ENCODE measurements at regions not wholly inside any gene's neighbourhood (a gene's known extent, or its start where the extent isn't known, plus 50 kb on each side); places are given as distances from the start of the nearest gene placed in this dataset.
"Not testable (repeated sequence)": the region's sequence is repeated elsewhere in the genome, so short reads cannot be mapped to it uniquely, and the experiment has no call there.

DNA sequence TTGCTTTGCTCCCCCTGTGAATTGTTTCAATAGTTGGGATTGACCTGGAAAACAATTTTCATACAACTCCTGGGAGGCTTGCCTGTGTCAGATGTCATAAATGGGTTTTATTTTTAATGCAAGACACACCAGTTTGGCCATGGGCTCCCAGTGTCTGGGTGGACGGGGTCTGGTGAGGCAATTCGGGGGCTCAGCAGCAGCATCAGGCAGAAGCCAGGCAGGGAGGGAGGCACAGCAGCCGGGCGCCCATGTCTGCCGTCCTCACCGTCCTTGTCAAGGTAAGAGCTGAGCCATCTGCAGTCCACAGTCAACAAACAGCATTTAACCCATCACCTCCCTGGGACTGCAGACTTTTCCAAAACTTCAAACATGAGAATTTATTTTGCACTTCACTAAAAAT, 150.6 kb downstream of the NPIPB11 start:
- ATAC-seq; intact Hi-C loops (cut with DNase I); DNase-seq (ENCODE audit: low spot score): not testable (repeated sequence)

DNA sequence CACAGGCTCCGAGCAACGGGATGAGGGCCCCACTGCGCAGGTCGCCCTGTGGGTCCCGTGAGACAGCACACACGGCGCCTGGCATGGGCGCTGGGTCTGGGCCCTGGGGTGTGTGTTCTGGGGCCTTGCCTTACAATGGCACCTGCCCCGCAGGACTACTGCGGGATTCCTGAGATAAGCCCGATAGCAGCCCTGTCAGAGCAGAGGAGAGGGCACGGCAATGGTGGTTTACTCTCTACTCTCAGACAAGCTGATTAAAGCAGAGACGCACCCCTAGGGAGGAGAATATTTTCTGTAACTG, 151.1 kb downstream of the NPIPB11 start:
- ATAC-seq; intact Hi-C loops (cut with DNase I); DNase-seq (ENCODE audit: low spot score): not testable (repeated sequence)

DNA sequence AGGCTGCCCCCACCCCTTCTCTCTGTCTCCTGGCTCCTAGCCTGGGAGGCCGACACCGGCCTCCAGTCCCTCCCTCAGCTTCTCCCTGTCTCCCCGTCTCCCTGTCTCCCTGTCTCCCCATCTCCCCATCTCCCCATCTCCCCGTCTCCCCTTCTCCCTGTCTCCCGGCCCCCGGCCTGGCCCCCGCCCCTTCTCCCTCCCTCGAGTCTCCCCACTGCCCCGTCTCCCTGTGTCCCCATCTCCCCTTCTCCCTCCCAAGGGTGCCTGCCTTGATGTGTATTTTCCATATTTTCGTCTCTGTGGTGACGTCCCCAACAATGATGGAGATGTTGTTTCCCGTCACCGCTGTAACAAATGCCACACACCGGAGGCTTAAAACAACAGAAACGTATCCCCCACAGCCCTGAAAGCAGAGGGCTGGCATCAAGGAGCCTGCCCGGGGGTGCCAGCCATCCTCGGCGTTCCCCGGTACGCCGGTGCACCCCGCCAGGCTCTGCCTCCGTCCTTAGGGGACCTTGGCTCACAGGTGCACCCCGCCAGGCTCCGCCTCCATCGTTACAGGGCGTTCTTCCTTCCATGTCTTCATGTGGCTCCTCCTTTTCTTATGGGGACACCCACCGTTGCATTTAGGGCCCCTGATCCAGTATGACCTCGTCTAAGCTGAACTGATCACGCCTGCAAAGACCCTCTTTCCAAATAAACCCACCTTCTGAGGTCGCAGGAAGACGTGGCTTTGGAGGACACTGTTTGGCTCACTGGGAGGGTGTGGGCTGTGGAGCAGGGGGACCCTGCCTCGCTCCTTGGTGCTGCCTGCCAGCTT, 151.6 kb downstream of the NPIPB11 start:
- DNase-seq (ENCODE audit: low spot score), result no peak
- intact Hi-C loops (cut with DNase I), result no loop called here
- ATAC-seq, result no peak

DNA sequence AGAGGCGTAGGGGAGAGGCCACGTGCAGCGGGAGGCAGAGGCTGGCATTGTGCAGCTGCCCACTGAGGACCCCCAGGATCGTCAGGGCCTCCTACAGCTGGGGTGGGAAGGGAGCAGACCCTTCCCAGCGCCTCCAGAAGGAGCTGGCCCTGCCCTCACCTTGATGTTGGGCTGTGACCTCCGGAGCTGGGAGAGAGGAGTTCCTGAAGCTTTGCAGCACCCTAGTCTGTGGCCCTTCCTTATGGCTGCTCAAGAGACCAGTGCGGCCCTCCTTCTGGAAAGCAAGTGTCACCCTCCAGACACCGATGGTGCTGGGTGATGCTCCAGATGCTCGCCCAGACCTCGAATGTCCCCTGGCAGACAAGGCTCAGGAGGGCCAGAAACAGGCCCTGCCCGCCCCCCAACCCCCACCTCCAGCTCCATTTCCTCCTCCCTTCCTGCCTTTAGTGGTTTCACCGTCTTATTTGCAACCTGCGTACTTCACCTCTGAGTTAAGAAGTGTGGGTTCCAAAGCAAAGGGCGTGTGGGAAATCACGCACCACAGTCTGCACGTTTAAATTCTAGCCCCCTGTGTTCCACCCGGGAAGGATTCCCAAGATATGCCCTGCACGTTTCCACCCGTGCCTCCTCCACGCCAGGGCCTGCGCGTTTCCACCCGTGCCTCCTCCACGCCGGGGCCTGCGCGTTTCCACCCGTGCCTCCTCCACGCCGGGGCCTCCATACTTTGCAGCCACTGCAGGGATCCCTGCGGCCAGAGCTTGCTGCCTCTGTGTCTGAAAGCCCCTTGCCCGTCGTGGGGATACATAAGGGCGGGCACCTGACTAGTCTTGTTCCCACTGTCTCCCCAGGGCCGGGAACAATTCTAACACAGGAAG, 152.6 kb downstream of the NPIPB11 start:
- intact Hi-C loops (cut with DNase I); ATAC-seq; DNase-seq (ENCODE audit: low spot score): not testable (repeated sequence)

DNA sequence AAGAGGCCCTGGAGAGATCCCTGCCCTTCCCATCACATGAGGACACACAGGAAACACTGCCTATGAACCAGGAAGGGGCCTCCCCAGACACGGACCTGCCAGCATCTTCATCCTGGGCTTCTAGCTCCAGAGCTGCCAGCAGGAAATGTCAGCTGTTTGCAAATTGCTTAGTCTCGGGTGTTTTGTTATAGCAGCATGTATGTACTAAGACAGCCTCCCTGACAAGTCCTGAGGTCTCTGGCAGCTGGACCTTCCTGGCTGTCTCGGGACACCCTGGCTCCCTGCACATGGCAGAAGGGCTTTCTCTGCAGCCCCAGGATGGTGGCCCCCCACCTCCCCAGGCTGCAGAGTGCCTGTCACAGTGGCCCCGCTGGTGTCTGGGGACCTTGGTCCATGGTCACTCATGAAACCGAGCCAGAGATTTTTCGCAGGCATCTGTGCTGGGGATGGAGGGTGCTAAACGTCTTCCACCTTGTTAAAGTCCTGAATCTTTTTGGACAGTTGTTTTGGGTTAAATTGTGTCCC, 153.4 kb downstream of the NPIPB11 start:
- DNase-seq (ENCODE audit: low spot score); ATAC-seq; intact Hi-C loops (cut with DNase I): not testable (repeated sequence)

DNA sequence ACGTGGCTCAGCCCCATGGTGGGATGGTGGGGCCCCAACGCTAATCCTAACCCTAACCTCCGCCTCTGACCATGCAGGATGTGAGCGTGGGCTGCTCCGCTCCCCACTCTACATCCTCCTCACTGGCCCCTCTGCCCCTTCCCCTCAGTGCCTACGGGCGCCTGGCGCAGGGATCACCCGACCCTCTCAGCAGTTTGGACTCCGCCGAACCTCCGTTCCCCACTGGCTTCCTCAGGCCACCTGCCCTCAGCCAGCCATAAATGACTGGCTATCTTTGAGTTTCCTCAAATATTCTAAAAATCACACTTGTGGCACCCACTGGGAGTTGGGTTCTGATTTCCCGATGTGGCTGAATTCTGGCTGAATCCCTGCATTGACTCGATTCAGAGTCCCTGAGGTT, 154.2 kb downstream of the NPIPB11 start:
- not testable (repeated sequence) for ATAC-seq; DNase-seq (ENCODE audit: low spot score)

DNA sequence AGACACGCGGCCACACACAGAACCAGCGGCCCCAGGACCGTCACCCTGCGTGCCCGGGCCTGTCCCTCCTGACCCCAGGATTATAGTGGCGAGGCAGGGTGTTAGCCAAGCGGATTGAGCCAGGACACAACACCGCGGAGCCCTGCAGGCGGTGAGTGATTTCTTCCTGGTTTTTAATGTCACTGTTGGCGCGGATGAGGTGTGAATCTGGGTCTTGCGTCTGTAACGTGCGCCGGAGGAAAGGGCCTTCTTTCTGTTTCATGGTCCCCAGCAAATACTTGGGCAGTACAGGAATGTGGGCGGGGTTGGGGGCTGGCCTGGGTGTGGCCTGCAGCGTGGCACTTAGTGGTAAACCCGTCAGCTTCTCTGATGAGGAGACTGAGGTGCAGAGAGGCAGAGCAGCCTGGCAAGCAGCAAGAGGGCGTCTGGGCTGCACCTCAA, 154.9 kb downstream of the NPIPB11 start:
- intact Hi-C loops (cut with DNase I); DNase-seq (ENCODE audit: low spot score): not testable (repeated sequence)
- ATAC-seq, result peak; percentile 48

More for the DNA sequence above, 154.2 kb downstream of the NPIPB11 start:
- intact Hi-C loops (cut with DNase I), result not testable (repeated sequence)

DNA sequence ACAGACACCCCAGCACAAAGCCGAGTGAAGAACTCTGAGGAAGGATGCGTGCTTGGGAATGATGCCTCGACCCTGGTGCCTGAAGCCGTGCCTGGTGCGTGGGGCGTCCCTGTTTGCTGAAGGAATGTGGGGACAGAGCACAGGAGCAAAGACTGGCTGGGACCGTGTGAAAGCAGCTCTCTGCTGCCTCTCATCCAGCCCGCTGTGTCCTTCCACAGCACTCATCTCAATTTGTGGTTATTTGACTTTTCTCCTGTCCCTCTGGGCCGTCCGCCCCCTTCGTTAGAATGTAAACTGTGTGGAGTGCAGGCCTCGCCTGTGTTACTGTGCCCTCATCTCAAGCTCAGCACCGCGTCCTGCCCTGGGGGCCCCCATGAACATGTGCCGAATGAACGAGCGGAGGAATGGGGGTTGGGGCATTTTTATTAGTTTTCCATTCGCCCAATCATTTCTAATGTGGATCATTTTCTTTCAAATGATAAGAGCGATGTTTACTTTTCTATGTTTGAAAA, 155.5 kb downstream of the NPIPB11 start:
- intact Hi-C loops (cut with DNase I), result not testable (repeated sequence)
- peak; percentile 54 for ATAC-seq

DNA sequence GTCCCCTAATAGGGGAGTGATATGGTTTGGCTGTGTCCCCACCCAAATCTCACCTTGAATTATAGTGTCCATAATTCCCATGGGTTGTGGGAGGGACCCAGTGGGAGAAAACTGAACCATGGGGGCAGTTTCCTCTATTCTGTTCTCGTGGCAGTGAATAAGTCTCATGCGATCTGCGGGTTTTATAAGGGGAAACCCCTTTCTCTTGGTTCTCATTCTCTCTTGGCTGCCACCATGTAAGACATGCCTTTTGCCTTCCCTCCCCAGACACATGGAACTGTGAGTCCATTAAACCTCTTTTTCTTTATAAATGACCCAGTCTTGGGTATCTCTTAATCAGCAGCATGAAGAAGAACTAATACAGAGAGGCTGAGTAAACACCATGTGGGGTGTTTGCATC, 156.0 kb downstream of the NPIPB11 start:
- peak; percentile 39 for ATAC-seq
- DNase-seq (ENCODE audit: low spot score); intact Hi-C loops (cut with DNase I): not testable (repeated sequence)

More for the DNA sequence above, 155.5 kb downstream of the NPIPB11 start:
- not testable (repeated sequence) for DNase-seq (ENCODE audit: low spot score)

DNA sequence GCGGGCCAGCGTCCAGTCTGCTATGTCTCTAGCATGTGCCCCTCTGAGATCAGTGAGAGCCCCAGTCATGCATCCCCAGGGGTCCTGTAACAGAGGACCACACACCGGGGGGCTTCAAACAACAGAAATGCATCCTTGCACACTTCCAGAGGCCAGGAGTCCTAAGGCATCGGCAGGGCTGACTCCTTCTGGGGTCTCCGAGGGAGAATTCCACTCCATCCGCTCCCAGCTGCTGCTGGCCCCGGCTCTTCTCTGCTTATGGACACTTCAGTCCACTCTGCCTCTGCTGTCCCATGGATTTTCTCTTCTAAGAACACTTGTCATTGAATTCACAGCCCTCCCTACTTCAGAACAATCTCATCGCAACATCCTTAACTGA, 157.6 kb downstream of the NPIPB11 start:
- intact Hi-C loops (cut with DNase I); DNase-seq (ENCODE audit: low spot score); ATAC-seq: not testable (repeated sequence)

DNA sequence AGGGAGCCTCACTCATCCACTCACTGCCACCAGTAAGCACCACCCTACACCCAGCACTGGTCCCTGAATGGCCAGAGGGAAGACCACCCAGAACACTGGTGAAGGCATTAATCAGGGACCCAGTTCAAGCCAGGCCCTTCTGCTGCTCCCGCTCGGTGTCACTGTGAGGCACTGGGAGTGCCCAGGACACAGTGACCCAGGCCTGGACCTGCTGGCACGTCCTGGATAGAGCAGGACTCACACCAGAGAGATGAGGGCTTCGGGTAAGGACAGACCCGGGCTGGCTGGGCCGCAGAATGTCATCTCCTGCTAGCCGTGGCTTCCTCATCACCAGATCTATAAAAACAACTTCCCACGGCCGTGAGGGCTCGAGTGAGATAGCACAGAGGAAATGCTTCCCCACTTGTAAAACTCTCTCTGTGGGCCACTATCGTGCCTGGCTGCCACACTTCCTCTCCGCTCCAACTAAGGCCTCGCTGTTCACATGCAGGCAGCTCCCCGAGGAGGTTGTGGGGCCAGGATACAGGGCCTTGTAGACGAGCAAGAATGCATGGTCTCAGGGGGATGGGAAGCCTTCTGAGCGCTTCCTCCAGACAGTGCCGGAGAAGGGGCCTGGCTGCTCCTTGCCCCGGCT, 158.1 kb downstream of the NPIPB11 start:
- peak; percentile 49 for ATAC-seq
- intact Hi-C loops (cut with DNase I); DNase-seq (ENCODE audit: low spot score): not testable (repeated sequence)

DNA sequence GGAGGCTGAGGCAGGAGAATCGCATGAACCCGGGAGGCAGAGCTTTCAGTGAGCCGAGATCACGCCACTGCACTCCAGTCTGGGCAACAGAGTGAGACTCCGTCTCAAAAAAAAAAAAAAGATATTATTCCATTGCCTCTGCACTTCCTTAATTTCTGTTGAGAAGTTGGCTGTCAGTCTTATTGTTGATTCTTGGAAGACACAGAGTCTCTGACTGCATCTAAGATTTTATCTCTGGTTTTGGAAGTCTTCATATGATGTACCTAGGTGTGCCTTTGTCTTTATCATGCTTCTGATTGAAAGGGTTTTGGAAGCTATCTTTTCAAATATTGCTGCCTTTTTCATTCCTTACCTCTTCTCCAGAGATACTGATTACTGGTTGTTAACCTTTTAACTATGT, 160.4 kb downstream of the NPIPB11 start:
- intact Hi-C loops (cut with DNase I); DNase-seq (ENCODE audit: low spot score); ATAC-seq: not testable (repeated sequence)

DNA sequence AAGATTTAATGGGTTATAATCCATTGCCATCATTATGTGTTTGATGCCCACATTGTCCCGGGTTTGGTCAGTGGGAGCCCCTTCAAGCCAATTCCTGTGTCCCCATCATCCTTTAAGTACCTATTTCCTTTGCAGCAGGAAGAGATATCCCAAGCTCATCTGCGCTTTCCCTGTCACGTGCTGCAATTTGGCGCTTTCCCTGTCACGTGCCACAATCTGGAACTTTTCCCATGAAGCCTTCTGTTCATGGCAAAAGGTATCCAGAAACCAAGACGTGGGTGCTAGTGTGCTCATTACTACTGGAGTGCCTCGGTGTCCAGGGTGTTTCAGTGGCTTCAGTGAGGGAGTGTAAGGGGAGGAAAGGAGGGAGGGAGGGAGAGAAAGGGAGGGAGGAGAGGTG, 168.5 kb downstream of the NPIPB11 start:
- ATAC-seq (no peak), DNase-seq (ENCODE audit: low spot score) (no peak)
- intact Hi-C loops (cut with DNase I), result no loop called here

DNA sequence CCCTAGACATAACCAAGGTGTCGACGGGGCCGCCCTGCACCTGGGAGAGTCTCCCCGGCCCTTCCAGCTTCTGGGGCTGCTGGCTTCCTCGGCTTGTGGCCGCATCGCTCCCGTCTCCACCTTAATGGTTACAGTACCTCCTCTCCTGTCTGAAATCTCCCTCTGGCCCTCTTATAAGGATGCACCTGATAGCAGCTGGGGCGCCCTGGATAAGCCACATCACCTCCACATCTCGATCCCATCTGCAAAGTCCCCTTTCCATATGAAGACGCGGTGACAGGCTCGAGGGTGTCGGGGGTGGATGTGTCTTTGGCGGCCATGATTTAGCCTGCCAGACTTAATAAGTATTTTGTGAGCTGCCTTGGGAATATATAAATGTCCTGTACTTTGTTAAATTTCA, 169.0 kb downstream of the NPIPB11 start:
- intact Hi-C loops (cut with DNase I); ATAC-seq; DNase-seq (ENCODE audit: low spot score): not testable (repeated sequence)

DNA sequence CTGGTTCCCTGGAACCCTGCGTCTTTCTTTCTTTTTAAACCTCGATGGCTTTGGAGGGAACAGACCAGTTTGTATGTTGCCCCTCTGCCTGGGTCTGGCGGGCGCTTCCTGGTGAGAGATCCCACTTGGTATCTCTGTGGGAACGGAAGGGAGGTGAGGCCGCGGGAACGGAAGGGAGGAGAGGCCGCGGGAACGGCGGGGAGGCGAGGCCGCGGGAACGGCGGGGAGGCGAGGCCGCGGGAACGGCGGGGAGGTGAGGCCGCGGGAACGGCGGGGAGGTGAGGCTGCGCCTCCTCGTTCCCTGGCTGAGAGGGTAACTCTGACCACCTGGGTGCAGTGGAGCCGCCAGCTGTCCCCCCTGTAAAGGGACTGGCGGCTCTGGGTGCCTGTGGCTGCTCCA, 169.5 kb downstream of the NPIPB11 start:
- ATAC-seq; intact Hi-C loops (cut with DNase I); DNase-seq (ENCODE audit: low spot score): not testable (repeated sequence)

DNA sequence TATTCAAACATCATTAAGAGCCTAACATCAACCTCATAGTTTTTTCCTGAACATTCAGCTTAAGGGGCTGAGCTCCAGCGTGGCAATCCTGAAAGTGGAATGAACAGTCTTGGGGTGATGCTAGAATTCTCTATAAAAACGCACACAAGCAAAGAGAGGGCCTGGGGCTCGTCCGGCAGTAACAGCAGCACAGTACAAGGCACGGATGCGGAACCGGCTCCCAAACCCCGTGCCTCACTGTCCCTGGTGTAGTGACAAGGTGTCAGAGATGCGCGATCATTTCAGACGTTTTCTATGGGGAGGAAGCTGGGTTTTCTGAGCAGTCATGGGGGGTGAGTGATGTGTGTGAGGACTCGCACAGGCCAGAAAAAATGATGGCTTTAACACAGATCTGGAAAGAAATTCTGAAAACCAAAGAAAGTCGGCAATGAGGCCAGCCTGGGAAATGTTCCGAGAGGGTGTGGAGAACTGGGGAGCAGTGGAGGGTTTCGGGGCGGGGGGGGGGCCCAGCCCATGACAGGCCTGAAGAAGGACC, 170.6 kb downstream of the NPIPB11 start:
- intact Hi-C loops (cut with DNase I); DNase-seq (ENCODE audit: low spot score): not testable (repeated sequence)
- ATAC-seq, result peak; percentile 18

DNA sequence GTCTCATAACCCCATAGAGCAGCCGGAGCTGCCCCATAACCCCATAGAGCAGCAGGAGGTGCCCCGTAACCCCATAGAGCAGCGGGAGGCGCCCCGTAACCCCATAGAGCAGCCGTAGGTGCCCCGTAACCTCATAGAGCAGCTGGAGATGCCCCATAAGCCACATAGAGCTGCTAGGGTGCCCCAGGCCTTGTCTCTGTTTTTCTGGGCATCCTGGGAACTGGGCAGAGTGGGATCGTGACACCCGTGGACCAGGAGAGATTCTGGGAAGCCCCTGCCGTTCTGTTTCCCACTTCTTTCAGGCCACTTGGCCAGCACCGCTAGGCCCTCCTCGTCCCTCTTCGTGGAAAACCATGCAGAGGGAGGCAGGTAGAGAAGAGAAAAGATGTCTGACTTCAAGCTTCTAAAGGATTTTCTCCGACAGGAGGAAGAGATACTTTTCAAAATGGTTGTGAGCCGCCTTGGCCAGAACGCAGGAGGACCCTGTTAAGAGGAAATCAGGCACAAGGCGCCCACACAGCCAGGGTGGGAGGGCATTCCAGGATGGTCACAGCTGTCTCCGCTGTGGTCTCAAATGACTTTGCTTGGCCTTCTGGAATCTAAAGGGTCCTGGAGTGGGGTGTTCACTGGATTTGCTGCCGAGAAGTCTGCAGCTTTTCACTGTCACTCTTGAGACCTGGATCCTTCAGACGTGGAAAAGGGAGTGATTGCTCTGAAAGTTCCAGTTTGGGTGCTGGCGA, 171.8 kb downstream of the NPIPB11 start:
- ATAC-seq; DNase-seq (ENCODE audit: low spot score); intact Hi-C loops (cut with DNase I): not testable (repeated sequence)

Data from sciatic nerve (tissue), 2 donors.